Testis (tissue), 2 donors: ENCODE measurements at regions not wholly inside any gene's neighbourhood (a gene's known extent, or its start where the extent isn't known, plus 50 kb on each side); places are given as distances from the start of the nearest gene placed in this dataset.

Experiments used
- DNase-seq: peaks from one replicate; pipeline ENCODE4 v3.0.0-alpha.2; 2019
- H3K27ac ChIP-seq, 2 donors: fragments of 200-600 bp; sonication (generic); one replicate each; pipeline ENCODE4 v1.5.1; 2019
- H3K27me3 ChIP-seq: fragments of 200-600 bp; sonication (generic); one replicate; pipeline ENCODE4 v1.5.1; 2019
- H3K36me3 ChIP-seq: fragments of 200-600 bp; sonication (generic); one replicate; pipeline ENCODE4 v1.5.1; 2017; ENCODE audit warnings: low read depth; ENCODE audit errors: missing control alignments
- H3K4me1 ChIP-seq: fragments of 200-600 bp; sonication (generic); one replicate; pipeline ENCODE4 v1.5.1; 2019
- H3K4me3 ChIP-seq, 2 donors: fragments of 200-600 bp; sonication (generic); one replicate each; pipeline ENCODE4 v1.5.1; 2017 to 2019
- H3K9me3 ChIP-seq: fragments of 200-600 bp; sonication (generic); one replicate; pipeline ENCODE4 v1.5.1; 2017
- CTCF ChIP-seq, 3 experiments: fragments of 450-650 bp in 2 of 3; fragments of 200-600 bp in 1 of 3; sonication (generic) in 1 of 3; IDR thresholded peaks; one replicate each; pipeline ENCODE4 v1.5.1; 2016 to 2019; ENCODE audit warnings: antibody characterized with exemption in 3 of 3, mild to moderate bottlenecking in 2 of 3, moderate library complexity in 1 of 3
- POLR2A ChIP-seq: fragments of 450-650 bp; IDR thresholded peaks from one replicate; pipeline ENCODE4 v1.6.1; 2017; ENCODE audit warnings: antibody characterized with exemption, mild to moderate bottlenecking, moderate library complexity
- WGBS, 2 donors: methylation state at CpG; one replicate each; pipeline ENCODE4 v1.1.5; 2018; 5-methylcytosine and 5-hydroxymethylcytosine counted together
- intact Hi-C: fragments of 100-400 bp; cut with DNase I; formaldehyde crosslinking; loops from one replicate; pipeline ENCODE4 v1.15.1; 2023; ENCODE audit warnings: low total_unique reads

GRCh38 chrX:140206657-140207056, 241.3 kb upstream of the CXorf66 start:
- 89 to 92% methylated on average over 1 of the region's 1 CpG for WGBS, 2 donors

GRCh38 chrX:140190441-140191108, 225.3 kb upstream of the CXorf66 start:
- intact Hi-C loops: no loop called here
- no peaks in the 10 kb centered on the region for H3K9me3 ChIP-seq
- H3K27me3 ChIP-seq: no peaks in the 10 kb centered on the region
- H3K36me3 ChIP-seq: no peaks in the 10 kb centered on the region
- no peak for DNase-seq
- no peak overlapping the region for H3K4me3 ChIP-seq
- TF ChIP-seq CTCF (IDR thresholded peaks at IDR 0.05): no peak
- TF ChIP-seq POLR2A: no peak
- WGBS, 2 donors: 35 to 38% methylated on average over 8 of the region's 8 CpGs
- H3K4me1 ChIP-seq: no peaks in the 10 kb centered on the region
- no peak overlapping the region for H3K27ac ChIP-seq

More at GRCh38 chrX:140206657-140207056, 241.3 kb upstream of the CXorf66 start:
- intact Hi-C loops: no loop called here
- TF ChIP-seq CTCF (IDR thresholded peaks at IDR 0.05) (no peak), POLR2A (no peak)
- Histone ChIP-seq H3K9me3 (no peaks in the 10 kb centered on the region), H3K4me1 (no peaks in the 10 kb centered on the region), H3K36me3 (no peaks in the 10 kb centered on the region), H3K4me3 (no peak overlapping the region), H3K27ac (no peak overlapping the region), H3K27me3 (no peaks in the 10 kb centered on the region)
- DNase-seq: no peak

GRCh38 chrX:140180585-140180984, 215.3 kb upstream of the CXorf66 start:
- H3K4me1 ChIP-seq: no peaks in the 10 kb centered on the region
- no peak overlapping the region for H3K4me3 ChIP-seq
- DNase-seq: no peak
- no peak overlapping the region for H3K27ac ChIP-seq
- TF ChIP-seq POLR2A: no peak
- TF ChIP-seq CTCF (IDR thresholded peaks at IDR 0.05): no peak
- intact Hi-C loops: no loop called here
- no peaks in the 10 kb centered on the region for H3K27me3 ChIP-seq
- H3K36me3 ChIP-seq: no peaks in the 10 kb centered on the region
- H3K9me3 ChIP-seq: no peaks in the 10 kb centered on the region
- 85 to 87% methylated on average over 3 of the region's 3 CpGs for WGBS, 2 donors

- H3K4me1 ChIP-seq: no peaks in the 10 kb centered on the region
- no peak overlapping the region for H3K4me3 ChIP-seq
- H3K27me3 ChIP-seq: no peaks in the 10 kb centered on the region
- H3K9me3 ChIP-seq: no peaks in the 10 kb centered on the region
- DNase-seq: no peak
- intact Hi-C loops: no loop called here
- 45 to 54% methylated on average over 3 of the region's 3 CpGs for WGBS, 2 donors
- H3K27ac ChIP-seq: no peak overlapping the region
- TF ChIP-seq POLR2A: no peak
- no peak for TF ChIP-seq CTCF (IDR thresholded peaks at IDR 0.05)
- no peaks in the 10 kb centered on the region for H3K36me3 ChIP-seq
Measured at GRCh38 chrX:140177821-140178220, 212.5 kb upstream of the CXorf66 start.

- 82 to 100% methylated on average over 1 to 2 of the region's 2 CpGs for WGBS, 2 donors
- TF ChIP-seq POLR2A (no peak), CTCF (IDR thresholded peaks at IDR 0.05) (no peak)
- Histone ChIP-seq H3K27ac (no peak overlapping the region), H3K27me3 (no peaks in the 10 kb centered on the region), H3K9me3 (no peaks in the 10 kb centered on the region), H3K36me3 (no peaks in the 10 kb centered on the region), H3K4me3 (no peak overlapping the region), H3K4me1 (no peaks in the 10 kb centered on the region)
- DNase-seq: no peak
- intact Hi-C loops: no loop called here
Measured at GRCh38 chrX:140172401-140172800, 207.1 kb upstream of the CXorf66 start.
